MV-4-11 (cell line): ENCODE measurements at regions not wholly inside any gene's neighbourhood (a gene's known extent, or its start where the extent isn't known, plus 50 kb on each side); places are given as distances from the start of the nearest gene placed in this dataset.
"Not testable (repeated sequence)": the region's sequence is repeated elsewhere in the genome, so short reads cannot be mapped to it uniquely, and the experiment has no call there.

ENCODE experiments used
- DNase-seq: peaks from one replicate; lab custom pipeline; 2025; lab: John Stamatoyannopoulos, UW

DNA sequence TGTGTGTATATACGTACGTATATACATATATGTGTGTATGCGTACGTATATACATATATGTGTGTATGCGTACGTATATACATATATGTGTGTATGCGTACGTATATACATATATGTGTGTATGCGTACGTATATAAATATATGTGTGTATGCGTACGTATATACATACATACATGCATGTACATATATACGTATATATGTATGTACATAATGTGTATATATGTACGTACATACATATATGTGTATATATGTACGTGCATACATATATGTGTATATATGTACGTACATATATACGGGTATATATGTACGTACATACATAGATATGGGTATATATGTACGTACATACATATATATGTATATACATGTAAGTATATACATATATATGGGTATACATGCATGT, 332.1 kb downstream of the CRPPA start:
- DNase-seq, result no peak

- no peak for DNase-seq
Observed at GRCh38 chr7:16086743-16087142, 334.6 kb downstream of the CRPPA start.

GRCh38 chr7:16085780-16086179, 335.6 kb downstream of the CRPPA start:
- not testable (repeated sequence) for DNase-seq

DNA sequence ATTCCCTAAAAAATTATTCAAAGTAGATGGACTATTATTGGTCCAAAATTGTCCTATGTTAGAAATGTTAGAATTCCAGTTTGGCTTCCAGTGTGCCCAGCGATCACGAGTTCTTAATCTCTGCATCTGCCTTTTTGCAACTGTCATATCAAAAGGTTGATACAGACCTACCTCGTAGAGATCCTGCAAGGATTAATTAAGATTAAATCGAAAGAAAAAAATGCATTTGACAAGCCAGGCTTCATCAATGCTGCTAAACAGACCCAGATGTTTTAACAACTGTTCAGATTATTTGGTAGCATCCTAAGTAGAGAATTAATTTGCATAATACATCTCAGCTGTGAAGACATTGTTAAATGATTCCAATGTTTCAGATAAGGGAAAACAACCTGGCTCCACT, 336.5 kb downstream of the CRPPA start:
- DNase-seq, result no peak

DNA sequence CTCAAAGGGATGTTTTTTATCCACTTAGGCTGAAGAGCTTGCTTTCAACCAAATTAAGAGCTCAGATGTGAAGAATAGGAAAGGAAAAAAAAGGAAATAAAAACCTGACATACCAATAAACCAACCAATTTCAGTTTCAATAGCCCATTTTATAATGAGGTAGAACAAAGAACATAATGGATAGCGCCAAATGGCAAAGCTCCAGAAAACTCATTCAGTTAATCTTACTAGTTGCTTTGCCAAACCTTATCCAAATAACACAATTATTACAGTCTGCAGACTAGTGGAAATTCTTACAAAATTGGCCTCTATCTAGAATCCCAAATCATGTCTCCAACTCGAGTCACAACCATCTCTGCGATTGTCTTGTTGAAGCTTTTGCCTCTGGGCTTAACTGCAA, 337.0 kb downstream of the CRPPA start:
- DNase-seq, result no peak

- DNase-seq, result no peak
Observed at GRCh38 chr7:16083931-16084330, 337.4 kb downstream of the CRPPA start.

DNA sequence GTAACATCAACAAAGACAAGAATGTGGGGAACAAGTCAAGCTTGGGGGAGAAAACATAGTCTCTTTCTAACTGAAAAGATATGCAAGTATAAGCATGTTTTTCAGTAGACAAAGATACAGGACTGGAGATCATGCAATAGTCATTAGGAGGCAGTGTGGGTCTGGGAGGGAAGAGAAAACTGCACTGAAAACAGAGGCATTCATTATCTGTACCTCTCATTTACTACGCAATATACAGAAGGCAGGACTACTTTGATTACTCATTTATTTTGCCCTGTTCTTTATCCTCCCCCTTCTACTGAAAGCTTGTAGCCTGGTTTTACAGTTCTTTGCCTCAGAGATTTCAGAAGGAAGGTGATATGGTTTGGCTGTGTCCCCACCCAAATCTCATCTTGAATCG, 341.2 kb downstream of the CRPPA start:
- no peak for DNase-seq

GRCh38 chr7:16079723-16080122, 341.6 kb downstream of the CRPPA start:
- DNase-seq, result no peak

- peak; percentile 15 for DNase-seq
Observed at GRCh38 chr7:16078076-16078952, 343.0 kb downstream of the CRPPA start.

DNA sequence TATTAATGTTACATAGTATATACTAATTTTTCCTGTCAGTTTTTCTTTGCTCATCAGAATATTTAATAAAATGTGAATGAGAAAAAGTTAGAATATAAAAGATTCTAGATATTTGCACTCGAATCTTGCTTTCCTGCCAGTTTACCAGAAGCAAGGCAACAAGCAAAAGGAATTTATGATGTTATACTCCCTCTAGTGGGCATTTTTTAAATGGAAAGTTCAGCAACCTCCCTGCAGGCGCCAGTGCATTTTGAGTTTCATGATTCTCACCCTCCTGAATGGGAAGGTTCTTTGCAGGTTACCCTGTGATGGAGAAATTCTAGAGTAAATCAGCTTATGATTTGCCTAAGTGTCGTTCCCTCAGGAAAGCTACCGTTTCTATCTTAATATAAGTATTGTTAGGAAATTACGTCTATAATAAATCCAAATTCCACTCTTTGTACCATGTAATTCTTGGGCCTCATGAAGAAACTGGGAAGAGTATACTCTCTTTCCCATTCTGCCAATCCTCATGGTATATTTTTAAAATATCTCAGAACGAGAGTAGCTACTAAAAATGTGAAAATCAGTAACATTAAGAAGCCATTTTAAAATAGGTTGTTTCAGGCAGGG, 350.0 kb downstream of the CRPPA start:
- peak; percentile 51 for DNase-seq

- no peak for DNase-seq
Observed at GRCh38 chr7:16070806-16071205, 350.5 kb downstream of the CRPPA start.

DNA sequence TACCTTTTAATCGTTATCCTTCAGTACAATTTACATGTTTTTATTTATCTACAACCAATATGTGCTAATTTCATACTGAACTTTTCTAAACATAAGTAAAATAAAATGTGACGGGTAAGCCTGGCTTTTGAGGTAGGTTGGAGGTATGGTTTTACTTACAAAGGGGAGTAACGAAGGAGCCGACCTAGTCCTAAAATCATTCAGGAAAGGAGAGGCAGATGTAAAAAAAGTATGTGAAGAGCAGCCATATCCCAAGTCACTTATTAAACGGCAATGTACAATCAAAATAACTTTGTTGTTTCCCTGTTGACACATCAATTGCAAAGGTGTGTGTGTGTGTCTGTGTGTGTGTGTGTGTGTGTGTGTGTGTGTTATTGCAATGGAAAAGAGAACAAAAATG, 351.3 kb downstream of the CRPPA start:
- no peak for DNase-seq

- DNase-seq, result no peak
Observed at GRCh38 chr7:16068183-16068582, 353.2 kb downstream of the CRPPA start.

- no peak for DNase-seq
Observed at GRCh38 chr7:16067711-16068110, 353.6 kb downstream of the CRPPA start.

DNA sequence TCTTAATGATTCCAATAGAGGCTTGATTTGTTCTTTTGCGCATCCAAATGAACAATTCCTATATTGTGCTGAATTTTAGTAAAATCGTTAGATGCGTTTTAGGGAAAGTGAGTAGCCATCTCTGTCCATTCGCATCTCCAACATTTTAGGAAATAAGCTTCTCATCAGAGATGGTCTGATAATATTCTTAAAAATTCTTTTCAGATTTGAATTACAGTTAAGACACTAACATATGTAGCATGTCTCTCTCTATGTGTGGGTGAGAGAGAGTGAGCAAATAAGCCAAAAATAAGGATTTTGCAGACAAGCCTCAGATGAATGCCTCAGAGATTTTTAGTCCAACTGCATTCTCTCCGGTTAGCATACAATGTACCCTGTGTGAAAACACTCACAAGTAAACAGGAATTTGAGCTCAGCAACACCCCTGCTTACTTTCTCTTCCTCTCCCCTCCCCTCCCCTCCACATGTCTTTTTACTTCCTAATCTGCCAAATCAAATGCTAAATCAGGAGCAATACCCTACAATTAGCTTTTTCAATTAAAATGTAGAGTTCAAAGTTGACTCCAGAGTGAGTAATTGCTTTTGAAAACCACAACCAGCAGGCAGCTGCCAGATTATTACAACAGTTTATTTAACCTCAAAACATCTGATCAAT, 354.4 kb downstream of the CRPPA start:
- DNase-seq, result no peak

DNA sequence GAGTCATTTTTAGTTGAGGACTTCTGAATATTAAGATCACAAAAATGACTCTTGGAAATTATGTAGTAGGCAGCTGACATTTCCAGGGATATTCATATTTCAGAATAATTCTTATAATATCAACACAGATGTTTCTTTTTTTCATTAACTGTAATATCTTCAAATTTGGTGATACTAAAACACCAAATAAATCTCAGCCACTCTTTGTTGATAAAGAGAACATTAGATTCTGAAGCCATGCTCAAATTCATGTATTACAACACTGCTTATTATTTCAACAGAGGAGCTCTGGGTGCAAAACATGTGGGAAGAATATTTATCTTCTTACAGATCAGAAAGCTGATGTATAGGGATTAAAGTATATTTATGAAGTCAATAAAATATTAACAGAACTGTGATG, 355.4 kb downstream of the CRPPA start:
- no peak for DNase-seq

DNA sequence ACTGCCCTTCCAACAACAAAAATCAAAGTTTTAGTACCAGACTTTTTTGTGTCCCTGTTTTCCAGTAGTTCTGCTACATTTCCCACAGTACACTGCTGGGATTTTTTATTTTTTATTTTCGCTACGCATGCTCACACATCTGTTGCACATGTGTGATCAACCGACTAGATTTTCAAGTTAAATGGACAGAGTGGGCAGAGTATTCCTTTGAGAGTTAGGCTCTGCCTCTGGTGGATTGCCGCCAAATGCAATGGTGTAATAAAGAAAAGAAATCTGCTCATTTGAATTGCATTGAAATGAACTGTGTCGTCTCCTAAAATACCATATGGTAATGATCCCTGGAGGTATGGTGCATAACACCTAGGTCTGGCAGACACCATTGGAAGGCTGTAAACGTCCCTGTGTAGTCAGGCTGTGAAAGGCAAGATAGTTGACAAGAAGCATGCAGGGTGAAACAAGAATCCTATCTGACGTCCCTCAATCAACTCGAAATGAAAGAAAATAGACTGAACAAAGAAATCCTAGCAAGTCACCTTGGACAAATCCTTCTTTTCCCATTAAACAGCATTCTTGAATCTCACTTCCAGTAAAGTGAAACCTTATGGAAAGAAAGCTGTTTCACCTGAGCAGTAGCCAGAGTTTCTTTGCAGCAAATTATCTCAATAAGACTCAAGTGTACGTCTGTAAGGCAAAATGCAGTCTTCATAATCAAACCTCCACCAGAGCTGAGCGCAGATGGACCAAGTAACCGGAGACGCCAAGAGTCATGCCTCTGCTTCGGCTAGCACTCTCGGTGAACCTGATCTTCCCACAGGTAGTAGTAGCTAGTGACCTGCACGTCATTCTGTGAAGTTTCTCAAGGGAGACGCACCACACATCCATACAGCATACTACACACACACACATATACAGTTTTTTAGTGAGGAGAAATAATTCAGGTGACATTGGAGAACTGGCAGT, 357.3 kb downstream of the CRPPA start:
- no peak for DNase-seq

DNA sequence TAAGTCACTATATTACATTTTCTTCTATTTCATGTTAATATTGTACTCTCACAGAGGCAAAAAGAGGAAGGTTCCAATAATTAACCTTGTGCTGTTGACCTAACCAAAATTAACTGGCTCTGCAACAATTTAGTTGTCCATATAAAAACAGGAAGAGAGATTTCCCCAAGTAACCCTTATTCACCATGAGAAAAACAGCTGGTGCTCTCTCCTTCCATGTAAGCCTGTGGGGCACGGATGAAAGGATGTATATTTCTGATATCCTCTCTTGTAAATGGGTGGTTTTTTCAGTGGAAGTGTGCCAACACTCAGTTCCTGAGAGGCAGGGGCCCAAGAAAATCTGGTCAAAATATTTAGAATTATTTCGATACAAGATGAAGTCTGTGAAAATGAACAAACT, 358.1 kb downstream of the CRPPA start:
- DNase-seq, result peak; percentile 43

GRCh38 chr7:16062269-16062668, 359.1 kb downstream of the CRPPA start:
- DNase-seq, result no peak

- no peak for DNase-seq
Observed at GRCh38 chr7:16061630-16062029, 359.7 kb downstream of the CRPPA start.

DNA sequence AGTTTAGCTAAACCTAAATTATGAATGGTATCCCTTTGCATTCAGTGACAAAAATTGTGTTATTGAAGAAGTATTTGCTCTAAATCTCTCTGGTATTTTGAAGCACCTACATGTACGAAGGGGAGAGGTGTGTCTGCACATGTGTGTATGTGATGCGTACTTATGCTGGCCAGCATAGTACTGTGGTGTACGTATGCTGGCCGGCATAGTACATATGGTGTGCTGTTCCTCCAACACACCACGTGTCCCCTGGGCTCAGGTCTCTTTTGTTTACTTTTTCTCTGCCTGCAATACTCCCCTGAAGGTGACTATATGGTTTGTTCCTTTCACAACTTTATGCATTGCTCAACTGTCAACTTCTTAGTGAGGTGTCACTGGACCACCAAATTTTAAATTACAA, 360.3 kb downstream of the CRPPA start:
- no peak for DNase-seq

GRCh38 chr7:16060502-16060901, 360.8 kb downstream of the CRPPA start:
- no peak for DNase-seq
